Islet precursor cell (in vitro differentiated cells): ENCODE measurements at regions not wholly inside any gene's neighbourhood (a gene's known extent, or its start where the extent isn't known, plus 50 kb on each side); places are given as distances from the start of the nearest gene placed in this dataset.

Experiments used
- DNase-seq: peaks from one replicate; pipeline ENCODE4 v3.0.0-alpha.2; 2018

GRCh38 chr5:38207343-38207742, 51.0 kb upstream of the EGFLAM start:
- DNase-seq = no peak

- no peak for DNase-seq
These were observed 55.6 kb upstream of the EGFLAM start for GRCh38 chr5:38202741-38203140.

- DNase-seq = no peak
These were observed 57.3 kb upstream of the EGFLAM start for GRCh38 chr5:38200872-38201557.

- no peak for DNase-seq
These were observed 61.2 kb upstream of the EGFLAM start for GRCh38 chr5:38197118-38197517.

GRCh38 chr5:38193015-38193581, 65.3 kb upstream of the EGFLAM start:
- DNase-seq = peak; percentile 84

GRCh38 chr5:38191693-38192092, 66.7 kb upstream of the EGFLAM start:
- no peak for DNase-seq

- no peak for DNase-seq
These were observed 68.2 kb upstream of the EGFLAM start for GRCh38 chr5:38190111-38190510.

- no peak for DNase-seq
These were observed 69.3 kb upstream of the EGFLAM start for GRCh38 chr5:38189081-38189504.

- DNase-seq = no peak
These were observed 69.8 kb upstream of the EGFLAM start for GRCh38 chr5:38188591-38188990.

GRCh38 chr5:38187532-38187931, 70.8 kb upstream of the EGFLAM start:
- DNase-seq = no peak

- no peak for DNase-seq
These were observed 73.7 kb upstream of the EGFLAM start for GRCh38 chr5:38184627-38185026.

- DNase-seq = no peak
These were observed 75.4 kb upstream of the EGFLAM start for GRCh38 chr5:38182991-38183390.

GRCh38 chr5:38168029-38168428, 90.3 kb upstream of the EGFLAM start:
- DNase-seq = no peak

- DNase-seq = peak; percentile 60
These were observed 90.8 kb upstream of the EGFLAM start for GRCh38 chr5:38167562-38167996.

GRCh38 chr5:38166832-38167231, 91.5 kb upstream of the EGFLAM start:
- DNase-seq = no peak

- DNase-seq = no peak
These were observed 92.9 kb upstream of the EGFLAM start for GRCh38 chr5:38165435-38165834.

GRCh38 chr5:38164776-38165399, 93.5 kb upstream of the EGFLAM start:
- DNase-seq = no peak

GRCh38 chr5:38163636-38164237, 94.6 kb upstream of the EGFLAM start:
- no peak for DNase-seq

- no peak for DNase-seq
These were observed 95.7 kb upstream of the EGFLAM start for GRCh38 chr5:38162625-38163024.

GRCh38 chr5:38157024-38157423, 101.3 kb upstream of the EGFLAM start:
- no peak for DNase-seq

- DNase-seq = no peak
These were observed 103.6 kb upstream of the EGFLAM start for GRCh38 chr5:38154615-38155204.

- no peak for DNase-seq
These were observed 106.5 kb upstream of the EGFLAM start for GRCh38 chr5:38151878-38152277.

- no peak for DNase-seq
These were observed 108.6 kb upstream of the EGFLAM start for GRCh38 chr5:38149815-38150195.
